Upper lobe of right lung (tissue), 1 donor: ENCODE measurements at regions not wholly inside any gene's neighbourhood (a gene's known extent, or its start where the extent isn't known, plus 50 kb on each side); places are given as distances from the start of the nearest gene placed in this dataset.
"Not testable (repeated sequence)": the region's sequence is repeated elsewhere in the genome, so short reads cannot be mapped to it uniquely, and the experiment has no call there.

Experiments used
- ATAC-seq: fragments of 200-7000 bp; cut with Tn5 transposase; one replicate; pipeline ENCODE4 v1.9.1; 2020; ENCODE audit warnings: mild to moderate bottlenecking, moderate library complexity
- DNase-seq: peaks from one replicate; pipeline ENCODE4 v3.0.0-alpha.2; 2020
- H3K27ac ChIP-seq: fragments of 200-600 bp; one replicate; pipeline ENCODE4 v1.8.0; 2022
- H3K27me3 ChIP-seq: fragments of 200-600 bp; one replicate; pipeline ENCODE4 v1.8.0; 2022; ENCODE audit warnings: mild to moderate bottlenecking
- H3K36me3 ChIP-seq: fragments of 200-600 bp; one replicate; pipeline ENCODE4 v1.8.0; 2022
- H3K4me1 ChIP-seq: fragments of 200-600 bp; one replicate; pipeline ENCODE4 v1.8.0; 2022
- H3K4me3 ChIP-seq: fragments of 200-600 bp; one replicate; pipeline ENCODE4 v1.8.0; 2022; ENCODE audit warnings: mild to moderate bottlenecking
- H3K9me3 ChIP-seq: fragments of 200-600 bp; one replicate; pipeline ENCODE4 v1.8.0; 2022
- intact Hi-C: fragments of 100-400 bp; cut with DNase I; formaldehyde crosslinking; loops from one replicate; pipeline ENCODE4 v1.11.0; 2022
- TF ChIP-seq, protein P1 (sequence below): fragments of 200-600 bp; IDR thresholded peaks from one replicate; pipeline ENCODE4 v1.8.0; 2022; ENCODE audit warnings: antibody characterized with exemption
- donor health status: DM: no; HTN: yes; CAD: no; lungs with severe emphysema.

DNA sequence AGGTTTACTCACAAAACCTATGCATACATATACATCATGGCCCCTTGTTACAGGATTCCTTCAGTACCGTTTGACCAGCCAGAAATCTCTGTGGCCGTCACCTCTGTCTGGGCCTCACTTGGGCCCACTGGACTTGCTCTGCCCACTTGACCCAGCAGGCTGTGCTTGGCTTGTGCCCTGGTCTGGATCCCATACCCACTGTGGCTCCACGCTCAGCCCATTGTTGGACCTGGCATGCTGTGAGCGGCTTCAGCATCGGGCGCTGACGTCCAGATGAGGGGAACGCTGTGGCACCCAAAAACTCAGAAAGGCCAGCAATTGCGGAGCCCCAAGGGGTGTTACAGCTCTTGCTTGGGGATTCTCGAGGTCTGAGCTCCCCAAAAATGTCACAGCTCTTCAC is 733.6 kb downstream of the PLOD2 start:
- H3K27ac ChIP-seq, result no peak overlapping the region
- DNase-seq, result no peak
- intact Hi-C loops, result no loop called here
- peak; percentile 27 for ATAC-seq
- H3K27me3 ChIP-seq, result no peaks in the 10 kb centered on the region
- no peaks in the 10 kb centered on the region for H3K36me3 ChIP-seq
- TF ChIP-seq, protein P1, sequence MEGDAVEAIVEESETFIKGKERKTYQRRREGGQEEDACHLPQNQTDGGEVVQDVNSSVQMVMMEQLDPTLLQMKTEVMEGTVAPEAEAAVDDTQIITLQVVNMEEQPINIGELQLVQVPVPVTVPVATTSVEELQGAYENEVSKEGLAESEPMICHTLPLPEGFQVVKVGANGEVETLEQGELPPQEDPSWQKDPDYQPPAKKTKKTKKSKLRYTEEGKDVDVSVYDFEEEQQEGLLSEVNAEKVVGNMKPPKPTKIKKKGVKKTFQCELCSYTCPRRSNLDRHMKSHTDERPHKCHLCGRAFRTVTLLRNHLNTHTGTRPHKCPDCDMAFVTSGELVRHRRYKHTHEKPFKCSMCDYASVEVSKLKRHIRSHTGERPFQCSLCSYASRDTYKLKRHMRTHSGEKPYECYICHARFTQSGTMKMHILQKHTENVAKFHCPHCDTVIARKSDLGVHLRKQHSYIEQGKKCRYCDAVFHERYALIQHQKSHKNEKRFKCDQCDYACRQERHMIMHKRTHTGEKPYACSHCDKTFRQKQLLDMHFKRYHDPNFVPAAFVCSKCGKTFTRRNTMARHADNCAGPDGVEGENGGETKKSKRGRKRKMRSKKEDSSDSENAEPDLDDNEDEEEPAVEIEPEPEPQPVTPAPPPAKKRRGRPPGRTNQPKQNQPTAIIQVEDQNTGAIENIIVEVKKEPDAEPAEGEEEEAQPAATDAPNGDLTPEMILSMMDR, result no peak
- no peaks in the 10 kb centered on the region for H3K9me3 ChIP-seq
- no peak overlapping the region for H3K4me3 ChIP-seq
- H3K4me1 ChIP-seq, result no peaks in the 10 kb centered on the region

DNA sequence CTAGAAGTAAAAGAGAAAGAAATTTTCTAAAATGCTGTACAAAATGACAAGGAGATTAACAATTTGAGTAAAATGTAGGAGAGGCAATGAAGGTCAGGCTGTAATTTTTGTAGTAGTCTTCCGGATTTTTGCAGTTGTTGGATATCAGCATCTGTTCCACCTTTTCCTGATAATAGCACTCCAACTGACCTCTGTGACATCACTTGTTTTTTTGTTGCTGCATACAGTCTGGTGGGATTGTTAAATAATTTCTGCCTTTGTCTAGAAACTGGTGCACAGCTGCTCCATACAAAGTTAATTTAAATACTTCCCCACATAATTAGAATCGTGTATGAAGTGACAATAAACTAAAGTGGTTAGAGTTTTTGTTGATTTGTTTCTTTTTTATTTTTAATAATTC is 731.4 kb downstream of the PLOD2 start:
- intact Hi-C loops, result no loop called here
- ATAC-seq, result no peak
- no peaks in the 10 kb centered on the region for H3K9me3 ChIP-seq
- no peak overlapping the region for H3K27ac ChIP-seq
- no peaks in the 10 kb centered on the region for H3K27me3 ChIP-seq
- H3K4me3 ChIP-seq, result no peak overlapping the region
- H3K36me3 ChIP-seq, result no peaks in the 10 kb centered on the region
- DNase-seq, result no peak
- TF ChIP-seq, protein P1, result no peak
- no peaks in the 10 kb centered on the region for H3K4me1 ChIP-seq

DNA sequence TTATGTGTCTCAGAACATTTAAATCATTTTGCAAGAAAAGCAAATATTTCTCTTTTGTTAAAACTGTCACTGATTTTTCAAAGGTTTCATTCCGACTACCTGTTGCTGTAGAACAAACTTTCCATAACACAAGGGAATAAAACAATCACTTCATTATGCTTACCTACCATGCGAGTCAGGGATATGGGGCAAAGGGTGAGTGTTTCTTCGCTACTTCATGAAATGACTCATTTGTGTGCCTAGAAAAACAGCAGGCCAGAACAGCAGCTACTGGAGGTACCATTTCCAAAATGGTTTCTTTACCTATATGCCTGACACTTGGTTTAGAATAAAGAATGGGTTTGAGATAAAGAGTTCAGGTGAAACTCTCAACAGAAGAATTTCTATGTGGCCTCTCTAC is 712.5 kb downstream of the PLOD2 start:
- no peaks in the 10 kb centered on the region for H3K4me1 ChIP-seq
- no peak for DNase-seq
- no peaks in the 10 kb centered on the region for H3K27me3 ChIP-seq
- TF ChIP-seq, protein P1, result no peak
- H3K36me3 ChIP-seq, result no peaks in the 10 kb centered on the region
- H3K4me3 ChIP-seq, result no peak overlapping the region
- intact Hi-C loops, result no loop called here
- no peaks in the 10 kb centered on the region for H3K9me3 ChIP-seq
- no peak for ATAC-seq
- no peak overlapping the region for H3K27ac ChIP-seq

DNA sequence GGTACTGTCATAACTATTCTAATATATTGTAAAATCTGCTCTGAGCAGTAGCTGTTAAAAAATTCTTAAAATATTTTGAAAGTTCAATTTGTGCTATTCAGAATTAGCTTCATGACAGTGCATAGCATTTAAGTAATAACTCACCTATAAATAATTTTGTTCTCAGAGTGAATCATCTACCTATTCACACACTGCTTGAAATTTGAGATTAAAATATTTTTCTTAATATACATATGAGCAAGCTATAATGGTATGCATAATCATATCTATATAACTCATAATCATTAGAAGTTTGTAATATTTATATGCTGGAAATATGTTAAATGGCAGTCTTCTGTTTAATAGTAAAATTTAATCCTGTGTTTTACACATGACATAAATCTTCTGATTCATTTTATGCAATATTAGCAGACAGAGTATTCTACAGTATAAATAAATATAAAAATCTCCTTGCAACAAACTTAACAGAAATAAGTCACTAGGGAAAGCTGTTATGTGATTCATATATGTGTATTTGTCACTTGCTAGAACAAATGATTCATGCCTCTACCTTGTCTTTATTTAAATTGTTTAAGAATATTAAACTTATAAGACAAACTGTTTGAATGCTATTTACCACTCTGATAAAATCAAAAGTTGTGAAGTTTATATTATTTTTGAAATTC is 710.8 kb downstream of the PLOD2 start:
- H3K4me3 ChIP-seq, result no peak overlapping the region
- no peaks in the 10 kb centered on the region for H3K4me1 ChIP-seq
- DNase-seq (no peak), ATAC-seq (no peak)
- H3K27me3 ChIP-seq, result no peaks in the 10 kb centered on the region
- no peaks in the 10 kb centered on the region for H3K36me3 ChIP-seq
- TF ChIP-seq, protein P1, result no peak
- intact Hi-C loops, result no loop called here
- H3K27ac ChIP-seq, result no peak overlapping the region
- no peaks in the 10 kb centered on the region for H3K9me3 ChIP-seq

DNA sequence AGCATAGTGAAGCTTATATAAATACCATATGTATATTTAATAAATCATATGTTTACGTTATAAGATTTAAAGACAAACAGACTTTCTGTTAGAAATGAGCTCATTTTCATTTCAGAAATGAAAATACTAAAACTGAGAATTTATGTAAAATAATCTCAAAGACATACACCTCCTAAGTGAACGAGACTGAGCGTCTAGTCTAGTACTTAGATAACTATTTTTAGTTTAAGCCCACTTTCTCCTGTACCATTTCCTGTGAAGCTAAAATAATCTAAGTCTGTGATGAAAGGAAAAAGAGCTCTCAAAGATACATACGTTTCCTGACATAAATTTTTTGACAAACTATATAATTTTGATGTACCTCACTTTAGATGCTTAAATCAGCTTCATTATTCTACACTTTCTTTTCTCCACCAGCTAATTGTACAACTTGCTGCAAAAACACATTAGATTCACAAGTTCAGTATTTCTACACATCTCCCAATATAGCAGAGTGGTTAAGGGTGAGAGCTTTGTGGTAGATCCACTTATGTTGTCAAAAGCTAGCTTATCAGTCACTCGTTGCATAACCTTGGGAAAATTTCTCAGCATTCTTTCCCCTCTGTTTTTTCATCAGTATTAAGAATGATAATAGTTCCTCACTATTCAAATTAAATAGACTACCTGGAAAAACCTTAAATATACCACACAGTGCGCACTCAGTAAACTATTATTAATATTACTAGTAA is 703.0 kb downstream of the PLOD2 start:
- Histone ChIP-seq H3K36me3 (no peaks in the 10 kb centered on the region), H3K27ac (no peak overlapping the region), H3K9me3 (no peaks in the 10 kb centered on the region), H3K4me1 (no peaks in the 10 kb centered on the region), H3K27me3 (no peaks in the 10 kb centered on the region), H3K4me3 (no peak overlapping the region)
- no peak for ATAC-seq
- TF ChIP-seq, protein P1, result no peak
- DNase-seq, result no peak
- intact Hi-C loops, result no loop called here

DNA sequence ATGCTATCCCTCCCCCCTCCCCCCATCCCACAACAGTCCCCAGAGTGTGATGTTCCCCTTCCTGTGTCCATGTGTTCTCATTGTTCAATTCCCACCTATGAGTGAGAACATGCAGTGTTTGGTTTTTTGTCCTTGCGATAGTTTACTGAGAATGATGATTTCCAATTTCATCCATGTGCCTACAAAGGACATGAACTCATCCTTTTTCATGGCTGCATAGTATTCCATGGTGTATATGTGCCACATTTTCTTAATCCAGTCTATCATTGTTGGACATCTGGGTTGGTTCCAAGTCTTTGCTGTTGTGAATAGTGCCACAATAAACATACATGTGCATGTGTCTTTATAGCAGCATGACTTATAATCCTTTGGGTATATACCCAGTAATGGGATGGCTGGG is 701.3 kb downstream of the PLOD2 start:
- H3K4me3 ChIP-seq, H3K27me3 ChIP-seq, ATAC-seq, H3K36me3 ChIP-seq, H3K4me1 ChIP-seq, intact Hi-C loops, H3K27ac ChIP-seq, DNase-seq, H3K9me3 ChIP-seq: not testable (repeated sequence)
